ENCODE measurements at regions not wholly inside any gene's neighbourhood (a gene's known extent, or its start where the extent isn't known, plus 50 kb on each side); places are given as distances from the start of the nearest gene placed in this dataset.

DNA sequence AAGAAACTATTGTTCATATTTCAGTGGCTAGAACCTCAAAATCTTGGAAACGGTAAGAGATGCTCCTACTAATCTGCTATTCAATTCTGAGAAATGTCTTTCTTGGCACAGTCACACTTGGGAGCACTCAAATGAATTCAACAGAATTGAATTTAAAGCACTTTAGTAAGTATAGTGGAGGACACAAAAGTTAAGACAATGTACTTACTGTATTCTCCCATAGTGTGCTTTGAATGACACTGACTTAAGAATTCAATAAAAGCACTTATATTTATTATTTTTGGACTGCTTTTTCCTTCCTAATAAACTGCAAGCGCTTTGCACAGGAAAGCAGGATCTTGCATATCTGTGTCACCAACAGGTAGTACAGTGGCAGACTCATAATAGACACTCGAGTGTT is 156.1 kb upstream of the RIMS1 start:
- TF ChIP-seq, protein P1, sequence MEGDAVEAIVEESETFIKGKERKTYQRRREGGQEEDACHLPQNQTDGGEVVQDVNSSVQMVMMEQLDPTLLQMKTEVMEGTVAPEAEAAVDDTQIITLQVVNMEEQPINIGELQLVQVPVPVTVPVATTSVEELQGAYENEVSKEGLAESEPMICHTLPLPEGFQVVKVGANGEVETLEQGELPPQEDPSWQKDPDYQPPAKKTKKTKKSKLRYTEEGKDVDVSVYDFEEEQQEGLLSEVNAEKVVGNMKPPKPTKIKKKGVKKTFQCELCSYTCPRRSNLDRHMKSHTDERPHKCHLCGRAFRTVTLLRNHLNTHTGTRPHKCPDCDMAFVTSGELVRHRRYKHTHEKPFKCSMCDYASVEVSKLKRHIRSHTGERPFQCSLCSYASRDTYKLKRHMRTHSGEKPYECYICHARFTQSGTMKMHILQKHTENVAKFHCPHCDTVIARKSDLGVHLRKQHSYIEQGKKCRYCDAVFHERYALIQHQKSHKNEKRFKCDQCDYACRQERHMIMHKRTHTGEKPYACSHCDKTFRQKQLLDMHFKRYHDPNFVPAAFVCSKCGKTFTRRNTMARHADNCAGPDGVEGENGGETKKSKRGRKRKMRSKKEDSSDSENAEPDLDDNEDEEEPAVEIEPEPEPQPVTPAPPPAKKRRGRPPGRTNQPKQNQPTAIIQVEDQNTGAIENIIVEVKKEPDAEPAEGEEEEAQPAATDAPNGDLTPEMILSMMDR (IDR thresholded peaks at IDR 0.05), result no peak

DNA sequence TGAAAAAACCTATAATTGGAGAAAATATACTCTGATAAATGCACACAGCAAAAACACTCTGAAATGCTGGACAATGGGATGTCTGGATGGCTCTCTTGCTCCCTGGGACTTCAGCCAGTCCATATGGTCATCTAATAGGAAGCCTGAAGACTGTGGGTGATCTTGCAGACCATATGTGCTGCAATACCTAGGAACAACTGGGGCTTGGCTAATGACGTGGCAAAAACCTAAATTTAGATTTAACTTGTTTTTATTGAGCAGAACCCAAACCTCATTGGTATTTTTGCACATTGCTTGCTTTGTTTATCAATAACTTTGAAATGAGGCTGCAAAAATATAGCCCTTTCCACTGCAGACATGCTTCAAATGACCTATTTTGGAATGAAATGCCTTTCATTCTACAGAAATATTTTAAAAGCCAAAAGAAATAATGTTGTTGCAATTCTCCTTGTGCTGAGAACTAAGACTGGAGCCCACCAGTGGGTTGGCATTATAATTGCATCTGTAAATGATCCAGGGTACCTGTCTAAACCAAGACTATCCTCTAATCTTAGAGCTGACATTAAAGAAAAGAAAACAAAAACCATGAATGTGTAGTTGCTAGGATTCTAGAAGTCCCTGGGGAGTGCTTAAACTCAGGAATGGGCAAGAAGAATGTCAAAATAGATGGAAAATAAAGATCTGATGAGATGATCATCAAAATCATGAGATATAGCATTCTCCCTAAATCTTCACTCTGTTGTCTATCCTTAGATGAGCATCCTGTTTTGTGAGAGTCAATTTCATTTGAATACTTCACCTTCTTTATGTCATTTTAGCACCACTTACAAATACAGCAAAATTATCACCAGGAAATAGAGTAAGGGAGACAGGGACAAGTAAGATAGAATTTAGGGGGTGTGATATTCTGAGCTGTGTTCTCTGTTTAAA is 152.1 kb upstream of the RIMS1 start:
- TF ChIP-seq, protein P1 (IDR thresholded peaks at IDR 0.05), result no peak

DNA sequence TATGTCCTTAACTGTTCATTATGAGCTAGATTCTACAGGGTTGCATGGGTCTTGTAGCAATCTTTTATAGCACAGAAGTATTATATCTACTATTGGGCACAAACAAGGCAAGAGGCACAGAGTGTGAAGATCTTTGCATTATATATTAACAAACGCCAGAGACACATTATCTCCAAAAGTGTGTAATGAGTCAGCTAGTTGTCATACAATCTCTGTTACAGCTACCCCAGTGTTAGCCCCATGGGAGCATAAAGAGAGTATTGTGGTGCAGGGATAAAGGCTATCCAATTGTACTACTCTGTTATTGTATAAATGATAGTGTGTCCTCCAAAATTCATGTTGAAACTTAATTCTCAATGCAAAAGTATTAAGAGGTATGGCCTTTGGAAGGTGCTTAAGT is 148.4 kb upstream of the RIMS1 start:
- TF ChIP-seq, protein P1 (IDR thresholded peaks at IDR 0.05), result no peak

DNA sequence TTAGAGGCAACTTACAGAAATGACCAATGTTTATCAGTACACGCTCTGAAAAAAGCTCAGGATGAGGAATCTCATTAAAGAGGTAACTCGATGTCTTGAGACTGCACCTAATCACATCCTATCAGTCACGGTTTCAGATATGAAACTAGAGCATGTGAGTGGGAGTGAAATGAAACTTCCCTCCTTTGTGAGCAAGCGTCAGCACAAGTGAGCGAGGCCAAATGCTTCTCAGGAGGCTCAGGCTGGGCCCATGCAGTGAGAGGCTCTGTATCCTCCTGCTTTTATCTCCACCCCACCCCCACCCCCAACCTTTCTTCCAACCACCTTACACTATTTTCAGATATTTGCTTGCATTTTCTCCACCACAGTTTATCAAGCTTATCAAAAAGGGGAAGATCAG is 140.8 kb upstream of the RIMS1 start:
- TF ChIP-seq, protein P1 (IDR thresholded peaks at IDR 0.05), result no peak

DNA sequence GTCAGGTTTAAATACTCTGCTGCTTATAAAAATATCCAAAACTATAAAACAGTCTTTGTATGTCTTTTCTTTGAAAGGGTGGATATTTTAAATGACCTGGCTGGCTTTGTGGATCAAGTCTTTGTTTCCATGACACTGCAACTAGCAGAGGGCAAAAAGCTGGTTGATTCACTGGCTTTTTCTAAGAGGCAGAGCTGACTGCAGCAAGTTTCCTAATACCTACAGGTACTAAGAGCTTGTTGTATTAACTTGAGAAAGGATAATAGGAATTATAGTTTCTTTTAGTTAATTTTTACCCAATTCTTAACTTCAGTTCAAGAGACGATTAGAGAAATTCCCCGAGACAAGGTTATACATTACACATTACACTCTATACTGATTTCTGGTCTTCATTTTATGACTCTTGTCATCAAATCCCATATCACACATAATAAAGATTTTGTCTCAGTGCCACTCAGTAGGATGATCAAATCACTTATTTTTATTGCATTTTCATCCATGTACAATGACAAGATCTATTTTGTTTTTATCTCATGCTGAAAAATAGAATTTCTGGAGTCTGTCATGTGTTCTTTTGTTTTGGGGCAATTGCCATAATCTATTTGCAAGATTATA is 120.1 kb upstream of the RIMS1 start:
- TF ChIP-seq, protein P1 (IDR thresholded peaks at IDR 0.05), result no peak

DNA sequence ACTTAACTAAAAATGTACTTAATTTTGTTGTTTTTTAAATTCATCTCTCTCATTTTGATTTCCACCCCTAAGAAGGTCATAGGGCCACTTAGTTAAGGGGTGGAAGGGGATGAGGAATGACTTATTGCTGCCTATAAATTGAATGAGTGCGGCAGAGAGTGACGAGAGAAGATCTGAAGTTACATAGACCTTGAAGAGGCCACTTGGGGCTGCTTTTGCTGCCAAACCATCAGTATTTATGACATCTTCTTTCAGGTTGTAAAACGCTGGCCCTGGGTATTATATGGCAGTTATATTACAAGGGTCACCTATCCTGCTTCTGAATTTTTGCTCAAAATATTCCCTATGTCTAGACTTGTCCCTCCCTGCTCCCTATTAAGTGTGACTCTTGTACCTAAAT is 119.6 kb upstream of the RIMS1 start:
- TF ChIP-seq, protein P1 (IDR thresholded peaks at IDR 0.05), result no peak

DNA sequence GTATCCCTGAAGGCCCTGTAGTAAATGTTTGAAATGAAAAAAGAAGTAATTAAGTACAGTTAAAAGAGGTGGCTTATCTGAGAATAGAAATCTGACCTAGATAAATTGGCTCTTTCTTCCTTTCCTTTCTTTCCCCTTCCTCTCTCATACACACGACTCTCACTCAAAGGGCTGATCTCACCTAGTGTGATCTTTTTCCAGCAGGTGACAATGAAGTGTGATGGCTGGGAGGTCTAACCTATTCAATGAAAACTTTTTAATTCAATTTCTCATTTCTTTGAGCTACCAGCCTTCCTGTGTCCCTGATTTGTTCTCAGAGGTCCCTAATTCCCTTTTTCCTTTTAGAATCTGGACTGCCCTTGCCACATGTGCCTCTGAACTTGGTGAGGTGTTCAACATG is 118.0 kb upstream of the RIMS1 start:
- TF ChIP-seq, protein P1 (IDR thresholded peaks at IDR 0.05), result no peak
